ENCODE measurements at regions not wholly inside any gene's neighbourhood (a gene's known extent, or its start where the extent isn't known, plus 50 kb on each side); places are given as distances from the start of the nearest gene placed in this dataset.

DNA sequence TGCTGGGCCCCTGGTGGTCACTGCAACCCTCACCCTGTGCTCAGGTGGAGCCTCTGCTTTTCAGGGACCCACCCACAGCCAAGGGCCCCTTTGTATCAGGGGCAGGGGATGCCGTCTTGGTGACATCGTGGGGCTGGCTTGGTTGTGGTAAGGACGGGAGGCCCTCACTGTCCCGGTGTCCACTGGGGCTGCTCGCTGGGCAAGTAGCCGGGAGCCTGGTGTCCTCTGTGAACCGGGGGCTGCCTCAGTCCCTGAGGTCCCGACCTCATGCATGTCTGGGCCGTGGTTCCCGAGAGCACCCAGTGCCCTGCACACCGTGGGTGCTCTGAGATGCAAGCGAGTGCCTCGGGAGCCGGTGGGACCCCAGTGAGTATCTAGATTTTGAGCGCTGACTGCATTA lies 56.0 kb upstream of the TTC34 start:
- no peak overlapping the region for H3K4me3 ChIP-seq (ENCODE audit: low read length)
- DNase-seq (ENCODE audit: low read depth): no peak
- TF ChIP-seq, protein P1, sequence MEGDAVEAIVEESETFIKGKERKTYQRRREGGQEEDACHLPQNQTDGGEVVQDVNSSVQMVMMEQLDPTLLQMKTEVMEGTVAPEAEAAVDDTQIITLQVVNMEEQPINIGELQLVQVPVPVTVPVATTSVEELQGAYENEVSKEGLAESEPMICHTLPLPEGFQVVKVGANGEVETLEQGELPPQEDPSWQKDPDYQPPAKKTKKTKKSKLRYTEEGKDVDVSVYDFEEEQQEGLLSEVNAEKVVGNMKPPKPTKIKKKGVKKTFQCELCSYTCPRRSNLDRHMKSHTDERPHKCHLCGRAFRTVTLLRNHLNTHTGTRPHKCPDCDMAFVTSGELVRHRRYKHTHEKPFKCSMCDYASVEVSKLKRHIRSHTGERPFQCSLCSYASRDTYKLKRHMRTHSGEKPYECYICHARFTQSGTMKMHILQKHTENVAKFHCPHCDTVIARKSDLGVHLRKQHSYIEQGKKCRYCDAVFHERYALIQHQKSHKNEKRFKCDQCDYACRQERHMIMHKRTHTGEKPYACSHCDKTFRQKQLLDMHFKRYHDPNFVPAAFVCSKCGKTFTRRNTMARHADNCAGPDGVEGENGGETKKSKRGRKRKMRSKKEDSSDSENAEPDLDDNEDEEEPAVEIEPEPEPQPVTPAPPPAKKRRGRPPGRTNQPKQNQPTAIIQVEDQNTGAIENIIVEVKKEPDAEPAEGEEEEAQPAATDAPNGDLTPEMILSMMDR (conservative IDR thresholded peaks at IDR 0.05; ENCODE audit: low read depth, low read length): no peak

DNA sequence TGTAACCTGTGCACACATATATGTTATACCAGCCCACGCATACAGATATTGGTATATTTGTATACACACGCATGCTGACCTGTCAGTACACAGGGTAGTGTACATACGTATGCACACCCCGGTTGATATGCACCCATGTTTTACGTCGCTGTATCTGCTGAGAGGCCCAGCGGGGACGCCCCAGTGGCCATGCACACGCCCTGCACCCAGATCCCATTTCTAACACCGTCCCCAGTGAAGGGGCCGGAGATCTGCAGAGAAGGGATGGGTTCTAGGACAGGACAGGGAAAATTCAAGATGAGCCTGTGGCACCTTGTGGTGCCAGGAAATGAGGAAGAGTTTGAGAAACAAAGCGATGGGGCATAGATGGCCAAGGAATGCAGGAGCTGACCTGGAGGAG lies 57.2 kb upstream of the TTC34 start:
- DNase-seq (ENCODE audit: low read depth): no peak
- TF ChIP-seq, protein P1 (conservative IDR thresholded peaks at IDR 0.05; ENCODE audit: low read depth, low read length): no peak
- H3K4me3 ChIP-seq (ENCODE audit: low read length): no peak overlapping the region

DNA sequence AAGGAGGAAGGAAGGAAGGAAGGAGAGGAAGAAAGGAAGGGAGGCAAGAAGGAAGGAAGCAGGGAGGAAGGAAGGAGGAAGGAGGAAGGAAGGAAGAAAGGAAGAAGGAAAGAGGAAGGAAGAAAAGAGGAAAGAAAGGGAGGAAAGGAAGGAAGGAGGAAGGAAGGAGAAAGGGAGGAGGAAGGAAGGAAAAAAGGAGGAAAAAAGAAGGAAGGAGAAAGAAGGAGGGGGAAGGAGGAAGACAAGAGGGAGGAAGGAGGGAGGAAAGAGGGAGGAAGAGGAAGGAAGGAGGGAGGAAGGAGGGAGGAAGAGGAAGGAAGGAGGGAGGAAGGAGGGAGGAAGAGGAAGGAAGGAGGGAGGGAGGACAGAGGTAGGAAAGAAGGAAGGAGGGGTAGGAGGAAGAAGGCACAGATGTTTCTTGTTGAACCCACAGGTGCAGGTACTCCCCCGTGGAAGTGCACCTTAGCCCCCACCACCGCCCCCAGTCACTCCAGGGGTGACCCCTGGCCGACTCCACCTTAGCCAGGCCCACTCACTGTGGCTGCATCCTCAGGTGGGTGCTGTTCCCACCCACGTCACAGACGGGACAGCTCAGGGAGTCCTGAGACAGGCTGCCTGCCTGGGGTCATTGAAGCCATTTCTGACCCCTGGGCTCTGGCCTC lies 57.9 kb upstream of the TTC34 start:
- no peak for DNase-seq (ENCODE audit: low read depth)
- TF ChIP-seq, protein P1 (conservative IDR thresholded peaks at IDR 0.05; ENCODE audit: low read depth, low read length): no peak
- no peak overlapping the region for H3K4me3 ChIP-seq (ENCODE audit: low read length)

DNA sequence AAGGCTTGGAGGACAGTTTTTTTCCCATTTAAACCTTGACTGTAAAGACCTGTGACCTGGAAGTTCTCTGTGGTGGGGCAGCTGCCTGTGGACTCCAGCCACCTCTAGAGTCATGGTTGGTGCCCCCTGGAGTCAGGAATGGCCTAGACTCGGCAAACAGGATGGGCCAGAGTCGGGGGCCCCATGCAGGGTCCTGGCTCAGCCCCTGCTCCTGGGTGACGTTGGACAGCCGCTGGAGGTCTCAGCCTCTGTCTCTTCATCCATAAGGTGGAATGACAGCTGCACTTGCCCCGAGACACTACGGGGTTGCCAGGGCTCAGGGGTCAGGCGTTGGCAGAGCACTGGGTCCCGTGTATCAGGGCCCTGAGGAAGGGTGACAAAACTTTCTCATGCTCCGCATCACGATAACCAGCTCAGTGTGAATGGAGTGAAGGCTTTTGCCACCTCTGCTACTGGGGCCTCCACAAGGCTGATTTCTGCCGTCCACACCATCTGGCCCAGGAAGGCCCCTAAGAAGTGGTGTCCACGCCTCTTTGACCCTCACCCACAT lies 58.5 kb upstream of the TTC34 start:
- no peak for DNase-seq (ENCODE audit: low read depth)
- TF ChIP-seq, protein P1 (conservative IDR thresholded peaks at IDR 0.05; ENCODE audit: low read depth, low read length): no peak
- no peak overlapping the region for H3K4me3 ChIP-seq (ENCODE audit: low read length)

DNA sequence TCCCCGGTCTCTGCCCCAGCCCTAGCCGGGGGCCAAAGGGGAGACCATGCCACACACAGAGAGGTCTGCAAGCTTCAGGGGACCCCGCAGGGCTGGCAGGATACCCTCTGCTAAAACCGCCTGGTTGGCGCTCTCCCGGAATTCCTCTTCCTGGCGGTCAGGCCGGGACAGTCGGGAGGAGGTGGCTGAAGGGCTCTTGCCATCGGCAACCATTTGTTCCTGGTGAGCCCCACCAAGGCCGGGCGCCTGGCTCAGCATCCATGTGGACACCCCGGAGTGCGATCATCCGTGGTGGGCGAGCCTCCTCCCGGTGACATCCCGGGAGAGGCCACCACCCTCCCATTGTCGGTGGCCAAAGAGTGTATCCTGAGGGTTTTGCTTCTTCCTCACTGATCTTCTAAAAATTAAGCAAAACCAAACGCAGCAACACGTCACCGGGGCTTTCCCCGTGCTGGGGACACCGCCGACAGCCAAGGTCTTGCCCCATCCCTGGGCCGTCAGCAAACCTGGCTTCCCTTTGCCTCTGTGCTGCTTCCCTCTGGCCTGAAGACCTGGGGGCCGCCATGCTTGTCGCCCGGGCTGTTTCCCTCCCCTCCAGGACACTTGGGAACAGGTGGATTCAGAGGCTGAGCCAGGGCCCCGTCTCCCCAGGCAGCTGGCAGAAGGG lies 59.1 kb upstream of the TTC34 start:
- TF ChIP-seq, protein P1 (conservative IDR thresholded peaks at IDR 0.05; ENCODE audit: low read depth, low read length): no peak
- DNase-seq (ENCODE audit: low read depth): no peak
- H3K4me3 ChIP-seq (ENCODE audit: low read length): no peak overlapping the region

DNA sequence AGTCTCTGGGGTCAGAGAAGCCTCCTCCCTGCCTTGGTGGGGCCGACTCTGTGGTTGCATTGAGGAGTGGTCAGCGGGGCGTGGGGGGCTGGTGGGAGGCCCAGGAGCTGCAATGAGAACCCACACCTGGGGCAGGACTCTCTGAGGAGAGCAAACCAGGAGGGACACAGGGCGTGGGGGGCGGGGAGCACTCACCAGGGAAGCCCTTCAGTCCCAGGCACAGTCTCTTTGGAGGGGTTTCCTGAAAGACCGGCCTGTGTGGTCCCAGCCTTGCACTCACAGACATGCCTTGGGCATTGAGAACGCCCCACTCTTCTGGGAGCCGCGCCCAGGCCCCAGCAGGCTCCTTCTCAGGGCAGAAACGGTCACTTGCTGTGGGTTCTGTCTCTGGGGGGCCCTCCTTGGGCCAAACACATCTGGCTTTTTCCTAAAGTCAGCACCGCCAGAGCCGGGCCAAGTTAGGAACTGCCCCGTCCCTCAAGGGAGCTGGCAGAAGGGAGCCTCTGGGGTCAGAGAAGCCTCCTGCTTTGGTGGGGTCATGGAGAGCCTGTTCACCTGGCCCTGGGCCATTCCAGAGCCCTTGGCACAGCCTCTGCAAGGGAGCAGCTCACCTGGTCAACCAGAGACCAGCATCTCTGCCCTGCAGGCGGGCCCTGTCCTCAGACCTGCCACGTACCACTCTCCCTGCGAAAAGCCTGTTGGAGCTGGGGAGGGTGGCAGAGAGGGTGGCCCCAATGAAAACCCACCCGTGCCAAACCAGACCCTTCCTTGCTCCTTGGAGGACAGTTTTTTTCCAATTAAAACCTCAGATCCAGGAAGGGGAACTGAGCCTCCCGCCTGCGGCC lies 59.9 kb upstream of the TTC34 start:
- TF ChIP-seq, protein P1 (conservative IDR thresholded peaks at IDR 0.05; ENCODE audit: low read depth, low read length): no peak
- no peak overlapping the region for H3K4me3 ChIP-seq (ENCODE audit: low read length)
- no peak for DNase-seq (ENCODE audit: low read depth)
